Gastroesophageal sphincter (tissue), 4 donors: ENCODE measurements at regions not wholly inside any gene's neighbourhood (a gene's known extent, or its start where the extent isn't known, plus 50 kb on each side); places are given as distances from the start of the nearest gene placed in this dataset.

Source experiments
- ATAC-seq: fragments of 150-250 bp; one replicate; pipeline ENCODE4 v1.9.1; 2016; ENCODE audit warnings: mild to moderate bottlenecking, moderate library complexity
- H3K27ac ChIP-seq, 4 donors: fragments of 200-600 bp; sonication (generic) in 3 of 4; 1 replicate in 3 of 4; 2 replicates in 1 of 4; pipeline ENCODE4 v1.5.1; 2016 to 2019
- H3K27me3 ChIP-seq: fragments of 200-600 bp; sonication (generic); one replicate; pipeline ENCODE4 v1.5.1; 2019
- H3K36me3 ChIP-seq, 2 donors: fragments of 200-600 bp; sonication (generic); one replicate each; pipeline ENCODE4 v1.5.1; 2019; ENCODE audit warnings: control low read depth in 1 of 2
- H3K4me1 ChIP-seq, 3 donors: fragments of 200-600 bp; sonication (generic); 1 replicate in 2 of 3; 2 replicates in 1 of 3; pipeline ENCODE4 v1.5.1; 2016 to 2019; ENCODE audit warnings: control low read depth in 2 of 3
- H3K4me3 ChIP-seq, 2 donors: fragments of 200-600 bp; sonication (generic); one replicate each; pipeline ENCODE4 v1.5.1; 2019; ENCODE audit warnings: mild to moderate bottlenecking in 1 of 2, moderate library complexity in 1 of 2
- H3K9me3 ChIP-seq, 3 donors: fragments of 200-600 bp; sonication (generic); one replicate each; pipeline ENCODE4 v1.5.1; 2017 to 2019; ENCODE audit warnings: control low read depth in 2 of 3
- EP300 ChIP-seq: sonication (generic); formaldehyde crosslinking; IDR thresholded peaks from one replicate; pipeline ENCODE4 v1.6.1; 2017; ENCODE audit warnings: antibody characterized with exemption, mild to moderate bottlenecking
- POLR2A ChIP-seq, 2 donors: fragments of 450-650 bp; IDR thresholded peaks; one replicate each; pipeline ENCODE4 v1.6.1; 2017; ENCODE audit warnings: antibody characterized with exemption in 2 of 2, mild to moderate bottlenecking in 2 of 2, moderate library complexity in 1 of 2
- POLR2AphosphoS5 ChIP-seq: sonication (generic); formaldehyde crosslinking; IDR thresholded peaks from one replicate; pipeline ENCODE4 v1.6.1; 2017; ENCODE audit warnings: antibody characterized with exemption
- WGBS, 2 donors: methylation state at CpG; one replicate each; pipeline ENCODE4 v1.1.5; 2018; ENCODE audit warnings: low coverage in 1 of 2; 5-methylcytosine and 5-hydroxymethylcytosine counted together
- TF ChIP-seq, protein P1 (sequence below), 4 experiments: fragments of 200-600 bp in 2 of 4; fragments of 450-650 bp in 2 of 4; sonication (generic) in 1 of 4; IDR thresholded peaks; one replicate each; pipeline ENCODE4 v1.5.1; 2017 to 2019; ENCODE audit warnings: antibody characterized with exemption in 4 of 4, mild to moderate bottlenecking in 2 of 4, moderate library complexity in 2 of 4

GRCh38 chr1:64357422-64357821 is 112.5 kb upstream of the CACHD1 start:
- Histone ChIP-seq H3K4me3 (no peak overlapping the region), H3K27ac (no peak overlapping the region), H3K27me3 (no peaks in the 10 kb centered on the region), H3K36me3 (no peaks in the 10 kb centered on the region), H3K4me1 (peaks cover 0 to 8% (median 0%) of the 10 kb centered on the region in 3 donors), H3K9me3 (no peaks in the 10 kb centered on the region)
- WGBS, 2 donors: 29% methylated on average over 1 of the region's 6 CpGs; no CpG with 5 or more reads in 1 of the 2 donors
- ATAC-seq: no peak
- TF ChIP-seq POLR2A (IDR thresholded peaks at IDR 0.05) (no peak), POLR2AphosphoS5 (no peak), EP300 (no peak)
- TF ChIP-seq, protein P1, sequence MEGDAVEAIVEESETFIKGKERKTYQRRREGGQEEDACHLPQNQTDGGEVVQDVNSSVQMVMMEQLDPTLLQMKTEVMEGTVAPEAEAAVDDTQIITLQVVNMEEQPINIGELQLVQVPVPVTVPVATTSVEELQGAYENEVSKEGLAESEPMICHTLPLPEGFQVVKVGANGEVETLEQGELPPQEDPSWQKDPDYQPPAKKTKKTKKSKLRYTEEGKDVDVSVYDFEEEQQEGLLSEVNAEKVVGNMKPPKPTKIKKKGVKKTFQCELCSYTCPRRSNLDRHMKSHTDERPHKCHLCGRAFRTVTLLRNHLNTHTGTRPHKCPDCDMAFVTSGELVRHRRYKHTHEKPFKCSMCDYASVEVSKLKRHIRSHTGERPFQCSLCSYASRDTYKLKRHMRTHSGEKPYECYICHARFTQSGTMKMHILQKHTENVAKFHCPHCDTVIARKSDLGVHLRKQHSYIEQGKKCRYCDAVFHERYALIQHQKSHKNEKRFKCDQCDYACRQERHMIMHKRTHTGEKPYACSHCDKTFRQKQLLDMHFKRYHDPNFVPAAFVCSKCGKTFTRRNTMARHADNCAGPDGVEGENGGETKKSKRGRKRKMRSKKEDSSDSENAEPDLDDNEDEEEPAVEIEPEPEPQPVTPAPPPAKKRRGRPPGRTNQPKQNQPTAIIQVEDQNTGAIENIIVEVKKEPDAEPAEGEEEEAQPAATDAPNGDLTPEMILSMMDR (IDR thresholded peaks at IDR 0.05): no peak

- 78 to 83% methylated on average over 3 to 5 of the region's 5 CpGs for WGBS, 2 donors
- Histone ChIP-seq H3K4me3 (no peak overlapping the region), H3K36me3 (no peaks in the 10 kb centered on the region), H3K4me1 (peaks cover 0 to 8% (median 0%) of the 10 kb centered on the region in 3 donors), H3K27me3 (no peaks in the 10 kb centered on the region), H3K27ac (no peak overlapping the region), H3K9me3 (no peaks in the 10 kb centered on the region)
- TF ChIP-seq, protein P1 (IDR thresholded peaks at IDR 0.05): no peak
- TF ChIP-seq POLR2A (IDR thresholded peaks at IDR 0.05) (no peak), POLR2AphosphoS5 (no peak), EP300 (no peak)
- no peak for ATAC-seq
These were observed 111.2 kb upstream of the CACHD1 start for GRCh38 chr1:64358692-64359091.

- H3K9me3 ChIP-seq: no peaks in the 10 kb centered on the region
- peaks cover 0 to 8% (median 0%) of the 10 kb centered on the region in 3 donors for H3K4me1 ChIP-seq
- 89 to 90% methylated on average over 2 to 3 of the region's 3 CpGs for WGBS, 2 donors
- no peak overlapping the region for H3K27ac ChIP-seq
- ATAC-seq: no peak
- H3K4me3 ChIP-seq: no peak overlapping the region
- TF ChIP-seq, protein P1 (IDR thresholded peaks at IDR 0.05): no peak
- TF ChIP-seq EP300 (no peak), POLR2AphosphoS5 (no peak), POLR2A (IDR thresholded peaks at IDR 0.05) (no peak)
- H3K36me3 ChIP-seq: no peaks in the 10 kb centered on the region
- no peaks in the 10 kb centered on the region for H3K27me3 ChIP-seq
These were observed 108.0 kb upstream of the CACHD1 start for GRCh38 chr1:64361974-64362373.

DNA sequence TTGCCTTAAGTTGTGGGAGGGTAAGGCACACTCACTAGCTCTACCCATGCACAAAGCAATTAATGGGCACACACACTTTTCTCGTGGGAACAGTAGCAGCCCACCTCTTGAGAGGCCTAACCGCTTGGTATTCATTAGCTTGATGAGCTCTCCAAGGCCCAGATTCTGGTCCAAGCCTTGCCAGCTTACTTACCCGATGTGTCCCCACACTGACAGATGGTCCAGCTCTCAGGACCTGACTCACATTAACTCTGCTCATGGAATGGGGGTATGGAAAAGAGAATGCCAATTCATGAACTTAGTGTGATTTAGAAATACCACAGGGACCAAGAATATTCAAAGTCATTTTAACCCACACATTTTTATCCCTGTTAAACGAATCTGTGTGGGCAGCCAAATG is 106.8 kb upstream of the CACHD1 start:
- H3K27me3 ChIP-seq: no peaks in the 10 kb centered on the region
- ATAC-seq: no peak
- no peaks in the 10 kb centered on the region for H3K4me1 ChIP-seq
- H3K27ac ChIP-seq: no peak overlapping the region
- TF ChIP-seq EP300: no peak
- TF ChIP-seq, protein P1 (IDR thresholded peaks at IDR 0.05): no peak
- no peak for TF ChIP-seq POLR2AphosphoS5
- TF ChIP-seq POLR2A (IDR thresholded peaks at IDR 0.05): no peak
- no peak overlapping the region for H3K4me3 ChIP-seq
- H3K36me3 ChIP-seq: no peaks in the 10 kb centered on the region
- H3K9me3 ChIP-seq: no peaks in the 10 kb centered on the region
- WGBS, 2 donors: 81% methylated on average over 2 to 4 of the region's 4 CpGs

DNA sequence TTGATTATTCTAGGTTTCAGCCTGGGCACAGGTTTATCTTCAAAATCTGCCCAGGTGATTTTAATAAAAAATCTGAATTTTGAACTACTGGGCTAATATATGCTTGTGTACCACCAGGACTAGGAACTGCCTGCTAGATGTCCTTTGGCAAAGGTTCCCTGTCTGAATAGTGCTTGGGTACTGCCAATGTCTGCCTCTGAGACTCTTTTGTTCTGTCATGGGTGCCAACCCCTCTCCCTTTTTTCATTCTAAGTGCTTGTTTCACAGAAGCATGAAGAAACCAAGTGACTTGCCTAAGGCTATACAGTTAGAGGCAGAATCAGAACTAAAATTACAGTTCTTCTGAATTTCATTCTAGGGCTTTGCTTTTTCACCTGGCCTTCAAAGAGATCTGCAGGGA is 106.3 kb upstream of the CACHD1 start:
- H3K27me3 ChIP-seq: no peaks in the 10 kb centered on the region
- no peak for ATAC-seq
- TF ChIP-seq, protein P1 (IDR thresholded peaks at IDR 0.05): no peak
- TF ChIP-seq EP300 (no peak), POLR2A (IDR thresholded peaks at IDR 0.05) (no peak), POLR2AphosphoS5 (no peak)
- H3K9me3 ChIP-seq: no peaks in the 10 kb centered on the region
- H3K4me3 ChIP-seq: no peak overlapping the region
- H3K36me3 ChIP-seq: no peaks in the 10 kb centered on the region
- H3K4me1 ChIP-seq: no peaks in the 10 kb centered on the region
- no peak overlapping the region for H3K27ac ChIP-seq
